Spleen (tissue), 11 donors: ENCODE measurements at regions not wholly inside any gene's neighbourhood (a gene's known extent, or its start where the extent isn't known, plus 50 kb on each side); places are given as distances from the start of the nearest gene placed in this dataset.

Experiments used
- DNase-seq: peaks from one replicate; pipeline ENCODE4 v3.0.0-alpha.2; 2020
- H3K27ac ChIP-seq, 8 donors: fragments of 200-600 bp; sonication (generic) in 7 of 8; 1 replicate in 4 of 8; 2 replicates in 4 of 8; pipeline versions ENCODE4 v1.5.0 to v1.8.0; 2016 to 2021; ENCODE audit warnings: inconsistent platforms in 4 of 8, mild to moderate bottlenecking in 4 of 8, moderate library complexity in 1 of 8
- H3K27me3 ChIP-seq, 7 donors: fragments of 200-600 bp; sonication (generic) in 6 of 7; replicated peaks in 1 of 7; 1 replicate in 4 of 7; 2 replicates in 3 of 7; pipeline versions ENCODE4 v1.5.0 to v1.8.0; 2016 to 2021; ENCODE audit warnings: inconsistent platforms in 3 of 7, mild to moderate bottlenecking in 1 of 7
- H3K36me3 ChIP-seq, 6 donors: fragments of 200-600 bp; sonication (generic) in 5 of 6; 1 replicate in 4 of 6; 2 replicates in 2 of 6; pipeline versions ENCODE4 v1.5.0 to v1.8.0; 2016 to 2021; ENCODE audit warnings: inconsistent platforms in 2 of 6
- H3K4me1 ChIP-seq, 6 donors: fragments of 200-600 bp; sonication (generic) in 5 of 6; 1 replicate in 3 of 6; 2 replicates in 3 of 6; pipeline versions ENCODE4 v1.5.0 to v1.8.0; 2016 to 2021; ENCODE audit warnings: inconsistent platforms in 3 of 6
- H3K4me3 ChIP-seq, 8 donors: fragments of 200-600 bp; sonication (generic) in 7 of 8; 1 replicate in 4 of 8; 2 replicates in 4 of 8; pipeline versions ENCODE4 v1.5.0 to v1.8.0; 2016 to 2021; ENCODE audit warnings: inconsistent platforms in 4 of 8, mild to moderate bottlenecking in 4 of 8, moderate library complexity in 2 of 8
- H3K9me3 ChIP-seq, 8 donors: fragments of 200-600 bp; sonication (generic) in 7 of 8; 1 replicate in 4 of 8; 2 replicates in 4 of 8; pipeline versions ENCODE4 v1.5.0 to v1.8.0; 2016 to 2021; ENCODE audit warnings: inconsistent platforms in 4 of 8
- POLR2A ChIP-seq, 3 donors: fragments of 450-650 bp; IDR thresholded peaks; one replicate each; pipeline ENCODE4 v1.5.1; 2017; ENCODE audit warnings: antibody characterized with exemption in 3 of 3, mild to moderate bottlenecking in 1 of 3
- POLR2AphosphoS5 ChIP-seq, 3 donors: sonication (generic); formaldehyde crosslinking; IDR thresholded peaks; one replicate each; pipeline ENCODE4 v1.5.1; 2017; ENCODE audit warnings: antibody characterized with exemption in 3 of 3
- WGBS, 5 donors: extraction: QIAGEN DNeasy Blood & Tissue Kit in 3 of 5; methylation state at CpG; one replicate each; pipeline versions ENCODE4 v1.1.5 to v1.1.7; 2013 to 2018; 5-methylcytosine and 5-hydroxymethylcytosine counted together
- intact Hi-C: fragments of 100-400 bp; cut with DNase I; formaldehyde crosslinking; loops from one replicate; pipeline ENCODE4 v1.15.0; 2023; ENCODE audit warnings: low total_unique reads
- TF ChIP-seq, protein P1 (sequence below), 11 experiments: fragments of 200-600 bp in 7 of 11; fragments of 450-650 bp in 4 of 11; sonication (generic) in 4 of 11; IDR thresholded peaks in 8 of 11; conservative IDR thresholded peaks in 3 of 11; 1 replicate in 7 of 11; 2 replicates in 4 of 11; pipeline versions ENCODE4 v1.4.0 to v1.8.0; 2016 to 2021; ENCODE audit warnings: antibody characterized with exemption in 11 of 11, inconsistent platforms in 4 of 11, mild to moderate bottlenecking in 1 of 11
- donor health status: healthy with polysubstance abuse.
- donor health status: DM: no; HTN: no; CAD: no; lungs with moderate emphysema.
- donor health status: DM: no; HTN: no; CAD: no.
- donor health status: Bipolar disorder and iron deficiency.
- donor health status: healthy.
- donor health status: DM: no; HTN: no; CAD: no.
- donor health status: DM: yes; HTN: yes; CAD: no.

DNA sequence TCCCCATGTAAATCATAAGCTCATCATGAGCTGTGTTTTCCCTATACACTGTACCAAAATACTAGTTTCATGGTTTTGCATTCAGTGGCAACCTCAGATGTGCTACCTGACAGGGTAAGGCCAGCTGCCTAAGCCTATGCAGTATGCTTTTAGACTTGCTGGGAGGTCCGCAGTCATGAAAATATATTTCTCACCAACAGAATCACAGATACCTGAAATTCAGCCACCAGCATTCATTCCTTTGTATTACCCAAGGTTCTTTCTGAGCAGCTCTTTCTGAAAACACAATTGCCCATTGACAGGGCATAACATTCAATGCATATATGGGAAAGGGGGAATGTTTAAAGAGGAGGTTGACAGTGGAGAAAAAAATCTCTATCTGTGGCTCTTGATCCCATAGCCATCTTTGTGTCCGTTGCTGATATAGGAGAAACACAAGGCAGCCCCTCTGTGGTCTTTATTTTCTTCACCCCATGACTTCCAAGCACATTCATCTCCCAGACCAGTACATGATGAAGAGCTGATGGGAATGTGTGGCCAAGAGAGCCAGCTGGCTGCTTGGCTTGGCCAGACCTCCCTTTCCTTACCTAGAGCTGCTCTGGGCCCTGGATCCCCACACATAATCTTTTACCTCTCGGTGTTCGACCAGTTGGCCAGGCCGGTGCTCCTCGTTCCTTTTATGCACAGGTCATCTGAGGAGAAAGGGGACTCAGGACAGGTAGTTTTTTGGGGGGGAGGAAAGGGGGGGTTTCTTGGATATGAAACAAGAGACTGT, 162.9 kb downstream of the KCNA5 start:
- Histone ChIP-seq H3K27ac (no peak overlapping the region), H3K9me3 (peaks cover 0 to 4% (median 0%) of the 10 kb centered on the region in 8 donors), H3K27me3 (peaks cover 0 to 11% (median 0%) of the 10 kb centered on the region in 7 donors), H3K36me3 (no peaks in the 10 kb centered on the region), H3K4me1 (peaks cover 0 to 3% (median 0%) of the 10 kb centered on the region in 6 donors), H3K4me3 (no peak overlapping the region)
- WGBS, 5 donors = 78 to 94% (median 92%) methylated on average over 6 of the region's 6 CpGs
- DNase-seq = no peak
- intact Hi-C loops = loop anchor here (10.0 kb wide), 1 partner anchor 238 kb away; no protein-coding TSS in a partner anchor
- no peak for TF ChIP-seq POLR2AphosphoS5 (IDR thresholded peaks at IDR 0.05)
- TF ChIP-seq, protein P1, sequence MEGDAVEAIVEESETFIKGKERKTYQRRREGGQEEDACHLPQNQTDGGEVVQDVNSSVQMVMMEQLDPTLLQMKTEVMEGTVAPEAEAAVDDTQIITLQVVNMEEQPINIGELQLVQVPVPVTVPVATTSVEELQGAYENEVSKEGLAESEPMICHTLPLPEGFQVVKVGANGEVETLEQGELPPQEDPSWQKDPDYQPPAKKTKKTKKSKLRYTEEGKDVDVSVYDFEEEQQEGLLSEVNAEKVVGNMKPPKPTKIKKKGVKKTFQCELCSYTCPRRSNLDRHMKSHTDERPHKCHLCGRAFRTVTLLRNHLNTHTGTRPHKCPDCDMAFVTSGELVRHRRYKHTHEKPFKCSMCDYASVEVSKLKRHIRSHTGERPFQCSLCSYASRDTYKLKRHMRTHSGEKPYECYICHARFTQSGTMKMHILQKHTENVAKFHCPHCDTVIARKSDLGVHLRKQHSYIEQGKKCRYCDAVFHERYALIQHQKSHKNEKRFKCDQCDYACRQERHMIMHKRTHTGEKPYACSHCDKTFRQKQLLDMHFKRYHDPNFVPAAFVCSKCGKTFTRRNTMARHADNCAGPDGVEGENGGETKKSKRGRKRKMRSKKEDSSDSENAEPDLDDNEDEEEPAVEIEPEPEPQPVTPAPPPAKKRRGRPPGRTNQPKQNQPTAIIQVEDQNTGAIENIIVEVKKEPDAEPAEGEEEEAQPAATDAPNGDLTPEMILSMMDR (IDR thresholded peaks at IDR 0.05 in 8 of 11, conservative IDR thresholded peaks at IDR 0.05 in 3 of 11) = no peak
- TF ChIP-seq POLR2A (IDR thresholded peaks at IDR 0.05) = no peak

DNA sequence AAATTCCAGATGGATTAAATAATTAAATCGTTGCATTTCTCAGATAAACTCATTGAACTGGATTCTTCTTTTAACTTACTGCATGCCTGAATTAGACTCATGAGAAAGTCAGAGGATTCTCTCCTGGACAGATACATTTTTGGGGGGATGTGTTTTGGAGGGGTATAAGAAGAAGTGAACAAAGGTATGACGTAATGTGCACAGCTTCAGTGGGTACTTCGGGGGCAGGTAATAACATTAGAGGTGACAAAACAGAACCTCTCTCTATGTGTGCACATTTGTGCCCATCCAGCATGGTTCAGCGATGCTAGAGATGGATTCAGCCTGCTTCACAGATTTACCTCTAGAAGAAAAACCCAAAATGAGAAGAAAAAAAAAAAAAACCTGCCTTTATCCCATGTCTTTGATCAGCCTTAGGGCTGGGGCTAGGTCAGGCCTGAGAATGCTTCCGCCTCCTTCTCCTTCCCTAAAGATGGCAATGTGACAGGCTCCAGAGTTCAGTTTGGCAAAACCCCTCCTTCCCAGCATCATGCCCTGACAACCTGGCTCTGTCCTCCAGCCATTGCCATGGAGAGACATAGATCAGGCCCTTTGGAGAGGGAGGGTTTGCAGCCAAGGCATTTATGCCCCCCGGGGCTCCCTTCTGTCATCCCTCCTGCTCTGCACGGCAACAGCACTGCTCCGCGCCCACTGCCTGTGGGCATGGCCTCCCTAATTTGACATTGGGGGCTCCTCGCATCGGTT, 166.7 kb downstream of the KCNA5 start:
- Histone ChIP-seq H3K27me3 (peaks cover 0 to 12% (median 0%) of the 10 kb centered on the region in 7 donors), H3K4me1 (no peaks in the 10 kb centered on the region), H3K4me3 (no peak overlapping the region), H3K36me3 (no peaks in the 10 kb centered on the region), H3K9me3 (no peaks in the 10 kb centered on the region), H3K27ac (no peak overlapping the region)
- intact Hi-C loops = no loop called here
- TF ChIP-seq POLR2AphosphoS5 (IDR thresholded peaks at IDR 0.05) (no peak), POLR2A (IDR thresholded peaks at IDR 0.05) (no peak)
- no peak for DNase-seq
- 85 to 92% (median 88%) methylated on average over 11 of the region's 11 CpGs for WGBS, 5 donors

DNA sequence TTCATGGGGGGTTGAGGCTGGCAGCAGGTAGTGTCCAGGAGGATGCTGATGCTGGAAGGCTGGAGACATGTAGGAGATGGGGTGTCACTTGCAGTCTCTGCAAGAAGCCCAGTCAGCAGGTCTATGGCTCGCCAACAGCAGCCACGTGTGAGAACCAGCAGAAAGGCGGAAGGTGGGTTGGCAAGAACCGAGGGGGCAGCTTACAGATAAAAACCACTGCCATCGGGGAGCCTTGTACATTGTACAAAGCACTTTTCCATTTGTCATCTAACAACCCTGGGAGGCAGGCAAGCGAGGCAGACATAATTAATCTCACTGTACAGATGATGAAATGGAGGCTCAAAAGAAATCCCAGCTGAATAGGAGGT, 167.2 kb downstream of the KCNA5 start:
- intact Hi-C loops = no loop called here
- WGBS, 5 donors = 77 to 87% (median 86%) methylated on average over 6 of the region's 6 CpGs
- no peaks in the 10 kb centered on the region for H3K36me3 ChIP-seq
- H3K27me3 ChIP-seq = peaks cover 0 to 12% (median 0%) of the 10 kb centered on the region in 7 donors
- no peak for DNase-seq
- H3K27ac ChIP-seq = no peak overlapping the region
- TF ChIP-seq POLR2A (IDR thresholded peaks at IDR 0.05) = no peak
- no peak for TF ChIP-seq POLR2AphosphoS5 (IDR thresholded peaks at IDR 0.05)
- TF ChIP-seq, protein P1 (IDR thresholded peaks at IDR 0.05 in 8 of 11, conservative IDR thresholded peaks at IDR 0.05 in 3 of 11) = no peak
- H3K4me1 ChIP-seq = no peaks in the 10 kb centered on the region
- H3K9me3 ChIP-seq = no peaks in the 10 kb centered on the region
- H3K4me3 ChIP-seq = no peak overlapping the region

DNA sequence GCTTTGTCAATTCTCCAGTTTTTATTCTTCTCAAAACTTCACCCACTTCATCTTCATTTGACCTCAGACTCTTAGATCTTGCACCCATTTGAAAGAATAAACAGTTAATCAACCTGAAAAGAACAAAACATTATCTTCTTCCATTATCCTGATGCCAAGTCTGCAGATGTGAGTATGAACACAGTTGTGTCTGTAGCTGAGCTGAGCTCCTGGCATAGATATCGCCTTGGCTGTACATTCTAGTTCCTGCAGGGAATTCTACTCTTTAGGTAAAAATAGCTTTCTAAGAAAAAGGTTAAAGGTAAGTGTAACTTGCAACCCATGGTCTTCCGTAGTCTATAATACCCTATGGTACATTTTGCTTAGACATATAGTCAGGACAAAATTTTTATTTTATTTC, 169.7 kb downstream of the KCNA5 start:
- TF ChIP-seq, protein P1 (IDR thresholded peaks at IDR 0.05 in 8 of 11, conservative IDR thresholded peaks at IDR 0.05 in 3 of 11) = no peak
- TF ChIP-seq POLR2AphosphoS5 (IDR thresholded peaks at IDR 0.05) = no peak
- no peak for TF ChIP-seq POLR2A (IDR thresholded peaks at IDR 0.05)
- DNase-seq = no peak
- H3K4me3 ChIP-seq = no peak overlapping the region
- intact Hi-C loops = no loop called here
- H3K4me1 ChIP-seq = no peaks in the 10 kb centered on the region
- H3K27me3 ChIP-seq = peaks cover 0 to 12% (median 0%) of the 10 kb centered on the region in 7 donors
- H3K27ac ChIP-seq = no peak overlapping the region
- no peaks in the 10 kb centered on the region for H3K36me3 ChIP-seq
- no peaks in the 10 kb centered on the region for H3K9me3 ChIP-seq
- 90 to 95% (median 92%) methylated on average over 2 of the region's 2 CpGs for WGBS, 5 donors
